ENCODE measurements at regions not wholly inside any gene's neighbourhood (a gene's known extent, or its start where the extent isn't known, plus 50 kb on each side); places are given as distances from the start of the nearest gene placed in this dataset.

DNA sequence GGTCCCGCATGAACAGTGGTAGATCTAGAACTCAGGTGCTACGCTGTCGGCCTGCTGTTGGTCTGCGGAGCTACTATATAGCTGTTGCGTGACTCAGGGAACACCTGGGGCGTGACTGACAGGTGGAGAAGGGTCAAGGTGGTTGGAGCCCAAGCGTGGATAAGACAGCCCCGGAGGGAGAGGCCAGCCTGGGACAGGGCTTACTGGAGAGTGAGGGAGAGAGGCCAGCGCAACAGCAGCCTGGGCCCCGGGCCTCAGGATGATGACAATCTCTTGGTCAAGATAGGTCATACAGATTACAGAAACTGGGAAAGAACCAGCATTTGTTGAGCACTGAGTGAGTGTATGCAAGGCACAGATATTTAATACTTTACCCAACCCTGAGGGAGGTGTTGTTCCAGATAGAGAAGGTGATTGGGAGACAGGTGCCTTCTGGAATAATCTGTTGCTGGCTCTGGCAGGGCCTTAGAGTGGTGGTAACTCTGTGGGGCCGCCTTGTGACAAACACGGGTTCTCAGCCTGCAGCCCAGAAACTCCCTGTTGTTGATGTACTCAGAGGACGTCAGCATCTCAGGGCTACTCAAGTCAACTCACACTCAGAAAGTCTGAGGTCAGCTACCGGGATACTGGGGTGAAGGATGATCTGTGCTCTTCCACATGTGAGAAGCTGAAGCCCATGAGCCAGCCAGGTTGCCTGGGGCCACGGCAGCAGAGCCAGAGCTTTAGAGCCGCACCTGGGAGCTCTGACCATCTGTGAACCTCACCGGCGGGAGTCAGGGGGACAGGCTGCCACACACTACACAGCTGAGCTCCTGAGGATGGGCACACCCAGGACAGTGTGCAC is 265.4 kb upstream of the HES1 start:
- no peak overlapping the region for H3K27ac Mint-ChIP-seq
- H3K36me3 Mint-ChIP-seq: no peaks in the 10 kb centered on the region
- ATAC-seq: no peak

DNA sequence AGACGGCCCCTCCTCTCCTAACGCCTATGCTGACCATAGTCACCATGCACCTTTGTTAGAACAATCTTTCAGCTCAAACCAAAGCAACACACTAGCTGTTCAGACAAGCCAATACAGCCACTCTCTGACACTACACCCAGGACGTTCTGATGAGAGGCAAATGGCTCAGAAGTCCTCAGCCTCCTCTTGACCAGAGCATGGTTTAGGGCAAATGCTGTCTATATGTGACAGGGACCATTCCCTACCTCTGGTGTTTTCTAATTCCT is 264.8 kb upstream of the HES1 start:
- Mint-ChIP-seq H3K27ac (no peak overlapping the region), H3K9me3 (no peaks in the 10 kb centered on the region), H3K36me3 (no peaks in the 10 kb centered on the region)
- no peak for DNase-seq (ENCODE audit: low spot score in 2 of 2)
- ATAC-seq: no peak

More for the DNA sequence above, 265.4 kb upstream of the HES1 start:
- no peak for DNase-seq (ENCODE audit: low spot score in 2 of 2)
- no peaks in the 10 kb centered on the region for H3K9me3 Mint-ChIP-seq

DNA sequence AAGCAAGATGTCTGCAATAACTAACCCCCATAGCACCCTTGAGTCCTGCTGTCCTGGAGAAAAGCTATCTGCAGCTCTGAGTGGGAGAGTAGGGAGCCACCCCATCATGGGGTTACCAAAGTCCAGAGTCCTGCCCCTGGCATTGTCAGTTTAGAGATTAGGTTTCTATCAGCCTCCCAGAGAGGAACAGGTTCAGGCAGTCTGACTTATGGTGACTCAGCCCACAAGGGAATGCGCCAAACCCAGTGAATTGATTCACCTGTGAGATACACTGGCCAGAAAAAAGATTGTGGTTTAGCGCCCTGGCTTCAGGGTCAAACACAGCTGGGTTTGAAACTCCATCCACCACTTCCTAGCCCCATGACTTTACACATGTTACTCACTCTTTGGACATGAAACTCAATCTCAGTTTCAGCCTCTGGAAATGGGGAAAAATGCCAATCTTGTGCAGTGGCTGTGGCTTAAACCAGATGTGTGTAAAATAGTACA is 263.6 kb upstream of the HES1 start:
- H3K36me3 Mint-ChIP-seq: no peaks in the 10 kb centered on the region
- no peak overlapping the region for H3K27ac Mint-ChIP-seq
- DNase-seq (ENCODE audit: low spot score in 2 of 2) (peak; percentile 13 to 79), ATAC-seq (peak; percentile 77 to 83)
- no peaks in the 10 kb centered on the region for H3K9me3 Mint-ChIP-seq

DNA sequence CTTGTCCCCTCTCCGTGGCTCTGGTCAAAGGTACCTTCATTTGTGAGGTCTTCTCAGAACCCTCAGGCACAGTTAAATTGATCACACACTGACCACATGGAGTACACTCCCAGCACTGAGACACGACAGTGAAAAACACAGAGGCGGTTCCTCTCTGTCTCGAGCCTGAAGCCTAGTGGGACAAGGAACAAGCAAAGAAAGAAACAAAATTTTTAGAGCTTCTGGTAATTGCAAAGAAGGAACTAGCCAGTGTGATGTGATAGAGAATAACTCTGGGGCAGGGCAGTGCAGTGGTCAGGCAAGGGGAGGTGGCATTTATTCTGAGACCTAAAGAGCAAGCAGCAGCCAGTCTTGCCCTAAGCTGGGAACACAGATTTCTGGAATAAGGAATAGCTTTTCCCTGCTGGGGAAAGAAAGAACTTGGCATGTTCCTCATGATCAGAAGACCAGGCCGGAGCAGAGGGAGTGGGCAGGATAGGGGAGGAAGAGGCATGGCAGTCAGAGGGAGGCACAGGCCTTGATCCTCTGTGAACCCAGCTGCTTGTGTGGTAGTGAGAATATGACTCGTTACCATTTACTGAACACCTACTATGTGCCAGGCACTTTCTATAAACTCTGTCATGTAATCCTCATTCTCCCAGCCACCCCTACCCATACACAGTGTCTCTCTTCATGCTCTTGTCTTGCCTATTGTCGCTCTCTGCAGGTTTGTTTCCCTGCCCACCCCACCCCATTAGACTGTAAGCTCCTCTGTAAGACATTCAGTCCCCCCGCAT is 262.3 kb upstream of the HES1 start:
- H3K9me3 Mint-ChIP-seq: no peaks in the 10 kb centered on the region
- ATAC-seq: no peak

DNA sequence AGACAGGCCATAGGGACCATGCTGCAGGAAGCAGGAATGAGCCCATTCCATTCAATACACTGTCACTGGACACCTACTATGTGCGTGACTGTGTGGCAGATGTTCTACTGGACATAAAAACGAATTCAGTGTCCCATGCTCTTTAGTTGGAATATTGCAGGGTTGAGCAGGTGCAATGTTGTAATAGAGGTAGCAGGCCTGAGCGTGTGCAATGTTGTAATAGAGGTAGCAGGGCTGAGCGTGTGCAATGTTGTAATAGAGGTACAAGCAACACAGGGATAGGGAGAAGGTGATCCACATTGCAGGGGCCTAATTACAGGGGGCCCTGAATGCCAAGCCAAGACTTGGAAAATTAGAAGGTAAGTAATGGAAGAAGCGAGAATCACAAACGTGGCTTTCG is 261.4 kb upstream of the HES1 start:
- H3K36me3 Mint-ChIP-seq: no peaks in the 10 kb centered on the region
- H3K27ac Mint-ChIP-seq: no peak overlapping the region
- ATAC-seq: no peak
- H3K9me3 Mint-ChIP-seq: no peaks in the 10 kb centered on the region
- no peak for DNase-seq (ENCODE audit: low spot score in 2 of 2)

More for the DNA sequence above, 262.3 kb upstream of the HES1 start:
- DNase-seq (ENCODE audit: low spot score in 2 of 2): no peak
- no peak overlapping the region for H3K27ac Mint-ChIP-seq
- no peaks in the 10 kb centered on the region for H3K36me3 Mint-ChIP-seq

DNA sequence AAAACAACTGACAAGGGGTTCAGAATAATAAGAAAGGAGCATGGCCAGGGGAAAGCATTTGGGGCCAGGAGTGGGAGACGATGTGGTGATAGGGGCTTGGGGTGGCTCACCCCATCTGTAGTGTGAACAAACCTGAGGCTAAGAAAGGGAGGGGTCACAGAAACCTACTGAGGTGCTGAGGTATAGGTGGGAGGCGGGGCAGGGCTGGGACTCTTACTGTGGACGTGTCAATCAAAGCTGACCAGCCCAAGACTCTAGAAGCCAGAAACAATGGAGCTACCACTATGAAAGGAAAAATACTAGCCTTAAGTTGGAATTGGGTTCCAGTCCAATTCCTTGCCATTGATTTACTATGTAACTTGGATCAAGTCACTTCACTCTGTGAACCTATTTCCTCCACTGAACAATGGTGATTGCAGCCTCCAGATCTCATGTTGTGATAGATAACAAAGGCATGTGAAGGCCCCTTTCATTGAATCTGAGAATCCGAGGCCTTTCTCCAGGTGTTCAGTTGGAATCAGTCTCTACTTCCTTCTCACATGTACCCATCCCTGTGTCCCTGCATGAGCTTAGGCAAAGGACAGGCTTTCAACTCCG is 260.9 kb upstream of the HES1 start:
- H3K36me3 Mint-ChIP-seq: no peaks in the 10 kb centered on the region
- ATAC-seq: no peak
- no peak for DNase-seq (ENCODE audit: low spot score in 2 of 2)
- no peak overlapping the region for H3K27ac Mint-ChIP-seq
- H3K9me3 Mint-ChIP-seq: no peaks in the 10 kb centered on the region

DNA sequence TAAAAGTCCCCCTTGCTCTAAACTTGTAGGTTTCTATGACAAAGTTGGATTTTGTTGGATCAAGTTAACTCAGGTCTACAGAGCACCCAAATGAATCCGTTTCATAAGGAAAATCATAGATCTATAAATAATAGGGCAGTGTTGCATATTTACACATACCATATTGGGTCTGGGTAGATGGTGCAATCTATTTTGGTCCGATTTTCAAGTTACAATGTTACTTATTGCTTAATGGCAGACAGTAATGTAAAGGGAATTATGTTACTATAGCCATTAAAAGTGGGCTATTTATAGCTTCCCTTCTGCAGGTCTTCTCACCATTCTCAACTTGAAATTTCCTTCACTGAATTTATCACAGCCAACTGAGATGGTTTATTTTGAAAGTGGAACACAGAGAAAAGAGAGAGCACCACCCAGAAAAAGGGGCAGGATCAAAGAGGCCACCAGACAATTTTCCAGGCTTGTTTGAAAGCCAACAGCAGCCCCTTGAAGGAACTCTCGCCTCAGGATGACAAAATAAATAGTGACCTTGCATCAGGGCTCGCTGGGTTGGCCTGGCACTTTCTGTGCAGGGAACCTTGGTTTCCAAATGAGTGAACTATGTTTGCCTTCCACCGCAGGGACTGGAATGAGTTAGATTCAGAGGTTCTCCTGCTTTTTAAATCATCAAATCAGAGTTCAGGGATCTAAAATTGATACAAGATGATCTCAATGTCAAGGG is 260.2 kb upstream of the HES1 start:
- no peak overlapping the region for H3K27ac Mint-ChIP-seq
- no peaks in the 10 kb centered on the region for H3K36me3 Mint-ChIP-seq
- no peak for DNase-seq (ENCODE audit: low spot score in 2 of 2)
- no peak for ATAC-seq
- no peaks in the 10 kb centered on the region for H3K9me3 Mint-ChIP-seq

DNA sequence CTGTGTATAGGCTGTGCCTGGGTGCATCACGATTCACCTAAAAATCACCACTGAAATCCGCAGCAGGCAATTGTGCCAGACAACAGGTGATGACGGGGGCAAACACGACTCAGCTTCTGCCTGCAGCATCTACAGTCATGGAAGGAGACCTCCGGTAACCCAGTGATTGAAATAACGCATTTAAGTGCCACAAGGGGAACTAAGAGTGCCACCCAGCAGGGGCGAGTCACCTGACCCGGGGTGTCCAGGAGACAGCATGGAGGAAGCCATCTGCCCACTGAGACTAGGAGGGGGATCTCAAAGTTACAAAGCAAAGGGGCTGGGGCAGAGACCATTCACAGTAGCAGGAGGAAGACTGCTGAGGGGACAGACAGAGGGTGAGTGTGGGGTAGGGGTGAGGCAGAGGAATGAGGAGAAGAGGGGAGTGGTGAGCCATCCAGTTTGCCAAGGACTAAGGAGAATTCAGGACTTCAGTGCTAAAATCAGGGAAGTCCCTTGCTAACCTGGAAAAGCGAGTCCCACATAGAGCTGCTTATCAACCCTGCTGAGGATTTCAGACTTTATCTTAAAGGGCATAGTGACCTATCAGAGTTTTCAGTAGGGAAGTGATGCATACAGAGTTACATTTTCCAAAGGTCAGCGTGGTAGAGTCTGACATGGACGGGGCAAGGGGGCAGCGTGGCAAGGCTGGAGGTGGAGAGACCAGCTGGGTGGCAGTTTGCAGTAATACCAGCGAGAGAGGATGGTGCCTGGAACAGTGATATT is 256.7 kb upstream of the HES1 start:
- Mint-ChIP-seq H3K9me3 (no peaks in the 10 kb centered on the region), H3K27ac (no peak overlapping the region)
- peak in 1 of 2 donors; percentile 71 for ATAC-seq

DNA sequence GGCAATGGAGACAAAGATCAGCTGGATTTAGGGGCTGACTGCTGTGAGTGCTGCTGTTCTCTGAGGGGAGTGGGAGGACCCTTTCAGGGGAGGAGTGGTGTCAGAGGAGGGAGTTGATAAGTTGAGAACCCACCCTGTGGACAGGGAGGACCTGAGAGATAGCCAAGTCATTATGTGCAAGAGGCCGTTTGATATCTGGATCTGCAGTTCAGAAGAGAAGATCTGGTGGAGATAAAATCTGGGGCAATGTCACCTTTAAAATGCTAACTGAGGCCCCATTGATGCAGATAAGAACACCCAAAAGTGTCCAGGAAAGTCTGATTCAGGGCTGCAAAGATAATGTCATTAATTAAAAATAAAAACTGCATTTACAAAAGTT is 256.1 kb upstream of the HES1 start:
- Mint-ChIP-seq H3K36me3 (no peaks in the 10 kb centered on the region), H3K27ac (no peak overlapping the region), H3K9me3 (no peaks in the 10 kb centered on the region)
- DNase-seq (ENCODE audit: low spot score in 2 of 2) (no peak), ATAC-seq (peak in 1 of 2 donors; percentile 25)

More for the DNA sequence above, 256.7 kb upstream of the HES1 start:
- H3K36me3 Mint-ChIP-seq: no peaks in the 10 kb centered on the region
- DNase-seq (ENCODE audit: low spot score in 2 of 2): no peak

DNA sequence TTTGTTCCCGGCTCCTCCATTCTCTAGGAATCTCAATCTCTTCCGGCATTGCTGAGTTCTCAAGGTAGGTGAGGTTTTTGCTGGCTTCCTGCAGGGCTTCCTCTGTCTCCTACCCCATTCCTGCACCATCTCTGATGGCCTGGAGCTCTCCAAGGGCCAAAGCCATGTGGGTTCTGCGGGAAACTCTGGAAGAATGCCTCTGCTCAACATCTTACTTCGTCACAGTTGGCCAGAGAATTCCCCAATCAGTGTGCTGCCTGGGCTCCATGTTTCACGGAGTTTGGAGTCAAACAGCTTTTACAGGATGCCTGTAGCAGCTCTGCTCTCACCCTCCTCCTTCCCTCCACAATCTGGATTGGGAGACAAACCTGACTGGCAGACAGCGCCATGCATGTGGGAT is 253.9 kb upstream of the HES1 start:
- Mint-ChIP-seq H3K9me3 (peaks cover 0 to 4% of the 10 kb centered on the region in 2 donors), H3K36me3 (no peaks in the 10 kb centered on the region), H3K27ac (no peak overlapping the region)
- ATAC-seq (no peak), DNase-seq (ENCODE audit: low spot score in 2 of 2) (no peak)

DNA sequence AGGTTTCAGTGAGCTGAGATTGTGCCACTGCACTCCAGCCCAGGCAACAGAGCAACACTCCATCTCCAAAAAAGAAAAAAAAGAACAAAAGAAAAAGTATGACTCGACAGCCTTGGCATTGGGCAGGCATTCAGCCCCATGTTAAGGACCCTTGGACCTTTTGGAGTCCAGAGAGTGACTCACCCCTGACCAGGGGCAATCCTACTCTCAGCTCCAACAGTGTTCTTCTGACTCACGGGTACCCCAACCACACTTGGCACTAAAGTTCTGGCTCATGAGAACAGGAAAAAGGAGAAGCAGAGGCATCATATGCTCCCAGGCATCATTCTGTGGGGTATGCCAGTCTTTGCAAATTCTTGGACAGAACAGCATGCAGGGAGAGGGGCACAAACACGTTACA is 252.4 kb upstream of the HES1 start:
- H3K9me3 Mint-ChIP-seq: peaks cover 0 to 4% of the 10 kb centered on the region in 2 donors
- no peak for ATAC-seq
- DNase-seq (ENCODE audit: low spot score in 2 of 2): no peak
- no peaks in the 10 kb centered on the region for H3K36me3 Mint-ChIP-seq
- no peak overlapping the region for H3K27ac Mint-ChIP-seq

DNA sequence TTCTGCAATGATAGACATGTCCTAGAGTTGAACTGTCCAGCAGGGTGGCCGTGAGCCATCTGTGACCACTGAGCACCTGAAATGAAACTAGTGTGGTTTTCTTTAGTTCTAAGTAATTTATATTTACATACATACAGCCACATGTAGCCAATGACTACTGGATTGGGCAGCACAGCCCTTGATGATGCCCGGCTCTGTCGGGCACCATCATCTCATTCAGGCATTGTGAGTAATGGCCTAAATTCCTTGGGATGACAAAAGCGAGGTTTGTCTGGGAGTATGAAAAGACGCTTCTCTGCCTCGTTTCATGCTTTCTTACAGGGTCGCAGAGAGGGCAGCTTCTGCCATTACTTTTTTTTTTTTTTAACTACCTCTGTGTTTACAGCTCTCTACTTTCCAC is 251.9 kb upstream of the HES1 start:
- DNase-seq (ENCODE audit: low spot score in 2 of 2): no peak
- Mint-ChIP-seq H3K36me3 (no peaks in the 10 kb centered on the region), H3K9me3 (peaks cover 0 to 4% of the 10 kb centered on the region in 2 donors), H3K27ac (no peak overlapping the region)
- peak in 1 of 2 donors; percentile 15 for ATAC-seq

DNA sequence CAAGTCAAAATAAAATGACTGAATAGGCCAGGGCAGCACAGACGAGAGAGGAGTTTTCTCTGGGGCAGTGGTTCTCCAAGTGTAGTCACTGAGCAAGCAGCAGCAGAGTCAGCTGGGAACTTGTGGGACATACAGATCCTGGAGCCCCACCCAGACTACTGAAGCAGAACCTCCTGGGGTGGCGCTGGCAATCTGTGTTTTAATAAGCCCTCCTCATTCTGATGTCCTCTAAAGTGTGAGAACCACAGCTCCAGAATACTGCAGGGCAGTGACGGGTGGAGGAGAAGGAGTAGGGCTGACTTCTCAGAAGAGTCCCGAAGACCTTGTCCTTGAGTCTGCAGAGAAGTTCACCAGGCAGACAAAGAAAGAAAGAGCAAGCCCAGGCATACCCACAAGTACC is 251.3 kb upstream of the HES1 start:
- H3K27ac Mint-ChIP-seq: no peak overlapping the region
- no peak for ATAC-seq
- H3K9me3 Mint-ChIP-seq: peaks cover 0 to 4% of the 10 kb centered on the region in 2 donors

DNA sequence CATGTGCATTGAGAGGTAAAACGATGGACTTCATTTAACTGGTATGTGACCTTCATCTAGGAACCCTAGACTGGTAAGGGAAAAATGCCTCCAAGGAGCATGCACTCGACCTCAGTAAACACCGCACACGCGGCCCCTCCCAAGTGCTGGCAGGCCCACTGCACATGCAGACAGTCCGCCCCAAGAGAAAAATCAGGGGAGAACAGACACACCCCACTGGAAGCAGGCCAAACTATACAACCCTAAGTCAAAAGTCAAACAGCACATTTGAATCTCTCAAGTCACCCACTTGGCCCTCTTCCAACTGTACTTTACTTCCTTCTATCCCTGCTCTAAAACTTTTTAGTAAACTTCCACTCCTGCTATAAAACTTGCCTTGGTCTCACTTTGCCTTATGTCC is 250.1 kb upstream of the HES1 start:
- no peak for DNase-seq (ENCODE audit: low spot score in 2 of 2)
- Mint-ChIP-seq H3K9me3 (peaks cover 0 to 4% of the 10 kb centered on the region in 2 donors), H3K36me3 (no peaks in the 10 kb centered on the region), H3K27ac (no peak overlapping the region)
- ATAC-seq: no peak

More for the DNA sequence above, 251.3 kb upstream of the HES1 start:
- DNase-seq (ENCODE audit: low spot score in 2 of 2): no peak
- no peaks in the 10 kb centered on the region for H3K36me3 Mint-ChIP-seq

DNA sequence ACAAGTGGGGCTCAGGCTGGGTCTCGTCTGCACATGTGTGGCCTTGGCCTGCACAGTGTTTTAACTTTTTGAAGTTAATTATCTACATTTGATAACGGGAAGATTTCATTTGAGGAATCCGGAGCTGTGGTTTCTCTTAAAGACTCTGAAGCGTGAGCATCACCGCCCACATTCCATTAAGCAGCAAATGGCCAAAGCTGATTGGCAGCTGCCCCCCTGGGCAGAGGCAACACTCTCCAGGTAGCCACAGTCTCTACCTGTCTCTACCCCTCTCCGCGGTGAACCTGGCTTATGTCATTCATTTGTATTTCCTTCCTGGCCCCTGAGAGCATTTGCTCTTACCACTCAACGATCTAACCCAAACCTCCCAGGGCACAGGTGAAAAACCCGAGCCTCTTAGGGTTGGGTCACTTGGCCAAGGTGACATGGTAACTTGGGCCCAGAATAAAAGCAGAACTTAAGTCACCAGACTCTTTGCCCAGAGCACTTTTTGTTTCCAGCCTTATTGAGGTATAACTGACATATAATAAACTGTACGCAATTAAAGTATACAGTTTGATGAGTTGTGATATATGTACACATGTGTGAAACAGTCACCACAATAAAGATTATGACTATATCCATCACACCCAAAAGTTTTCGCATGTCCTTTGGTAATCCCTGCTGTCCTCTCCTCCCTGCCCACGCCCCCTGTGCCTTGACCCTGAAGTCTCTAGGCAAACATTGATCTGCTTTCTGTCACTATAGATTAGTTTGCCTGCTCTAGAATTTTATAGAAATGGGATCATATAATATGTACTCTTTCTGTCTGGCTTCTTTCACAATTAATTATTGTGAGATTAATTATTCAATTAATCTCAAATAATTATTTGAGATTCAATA is 245.7 kb upstream of the HES1 start:
- Mint-ChIP-seq H3K36me3 (no peaks in the 10 kb centered on the region), H3K9me3 (peaks cover 0 to 4% of the 10 kb centered on the region in 2 donors), H3K27ac (no peak overlapping the region)
- DNase-seq (ENCODE audit: low spot score in 2 of 2): no peak
- ATAC-seq: no peak
